GM12878 (cell line): ENCODE measurements at regions not wholly inside any gene's neighbourhood (a gene's known extent, or its start where the extent isn't known, plus 50 kb on each side); places are given as distances from the start of the nearest gene placed in this dataset.

Experiments used
- ATAC-seq: fragments of 200-7000 bp; cut with Tn5 transposase; 3 replicates; pipeline ENCODE4 v1.9.1; 2020; ENCODE audit warnings: mild to moderate bottlenecking, moderate library complexity
- BruUV-seq: library from RNA; stranded (reverse); fragments of 400-500 nt; replicated peaks from 2 replicates; lab custom pipeline; 2021; lab: Mats Ljungman, UMichigan
- CTCF ChIA-PET: fragments of 300-600 bp; sonication (Branson Sonifier 250); formaldehyde crosslinking; extraction: SDS; loops from one replicate; lab custom pipeline; 2021; ENCODE audit warnings: inconsistent platforms; lab: Yijun Ruan, JAX
- POLR2A ChIA-PET: fragments of 350-600 bp; formaldehyde crosslinking; extraction: SDS; loops from one replicate; lab custom pipeline; 2021; ENCODE audit warnings: inconsistent platforms; lab: Charles Lee
- RAD21 ChIA-PET: fragments of 300-600 bp; sonication (Branson Sonifier 250); formaldehyde crosslinking; loops from one replicate; lab custom pipeline; 2023; ENCODE audit warnings: antibody characterized with exemption; ENCODE audit not compliant: unreplicated experiment; lab: Charles Lee
- SMC1A ChIA-PET: fragments of 300-600 bp; sonication (Branson Sonifier 250); formaldehyde crosslinking; loops from one replicate; lab custom pipeline; 2023; ENCODE audit not compliant: unreplicated experiment, uncharacterized antibody; lab: Charles Lee
- DNase-seq: peaks from one replicate; pipeline ENCODE4 v3.0.0-alpha.2; 2011; ENCODE audit warnings: low read depth, low spot score
- FAIRE-seq: peaks from 3 replicates; lab custom pipeline; 2011; peaks lifted over from hg19 to GRCh38; lab: Jason Lieb, UNC
- H2AFZ ChIP-seq: 2 replicates; pipeline ENCODE4 v1.6.0; 2011; ENCODE audit warnings: low read depth, low read length, control low read depth; ENCODE audit not compliant: control insufficient read depth
- H3K27ac ChIP-seq: 2 replicates; pipeline ENCODE4 v1.5.1; 2011; ENCODE audit warnings: control low read depth; ENCODE audit not compliant: control insufficient read depth, insufficient read depth
- H3K27me3 ChIP-seq, 2 experiments: replicated peaks in 1 of 2; 2 replicates each; pipeline versions ENCODE4 v1.6.0 to v1.6.1; 2011; ENCODE audit warnings: low read length in 1 of 2; ENCODE audit not compliant: control insufficient read depth in 2 of 2, insufficient read depth in 2 of 2
- H3K36me3 ChIP-seq, 2 experiments: 2 replicates each; pipeline ENCODE4 v1.5.1; 2011; ENCODE audit warnings: low read length in 1 of 2; ENCODE audit not compliant: control insufficient read depth in 2 of 2, insufficient read depth in 2 of 2
- H3K4me1 ChIP-seq: 2 replicates; pipeline ENCODE4 v1.6.1; 2011; ENCODE audit warnings: mild to moderate bottlenecking, low read length, moderate library complexity, mixed read lengths; ENCODE audit not compliant: control insufficient read depth, insufficient read depth
- H3K4me2 ChIP-seq: 2 replicates; pipeline ENCODE4 v1.6.0; 2011; ENCODE audit warnings: control low read depth; ENCODE audit not compliant: control insufficient read depth, insufficient read depth
- H3K4me3 ChIP-seq: fragments of 200-600 bp; sonication (generic); 2 replicates; pipeline ENCODE4 v1.5.1; 2016
- H3K79me2 ChIP-seq: 2 replicates; pipeline ENCODE4 v1.6.0; 2011; ENCODE audit warnings: low read length; ENCODE audit not compliant: control insufficient read depth, insufficient read depth
- H3K9ac ChIP-seq: 2 replicates; pipeline ENCODE4 v1.8.0; 2011; ENCODE audit warnings: low read length, control low read depth, mixed read lengths; ENCODE audit not compliant: control insufficient read depth, insufficient read depth
- H3K9me3 ChIP-seq: replicated peaks from 3 replicates; pipeline ENCODE4 v1.5.1; 2011; ENCODE audit warnings: mild to moderate bottlenecking, low read length; ENCODE audit not compliant: control insufficient read depth, insufficient read depth
- H4K20me1 ChIP-seq: 2 replicates; pipeline ENCODE4 v1.6.0; 2011; ENCODE audit not compliant: control insufficient read depth, insufficient read depth
- CREB1 ChIP-seq: IDR thresholded peaks from 2 replicates; pipeline ENCODE4 v1.6.1; 2012; ENCODE audit warnings: low read depth, mild to moderate bottlenecking, inconsistent platforms
- IKZF1 ChIP-seq: fragments of 450-650 bp; conservative IDR thresholded peaks from 2 replicates; pipeline ENCODE4 v1.6.1; 2017; ENCODE audit warnings: antibody characterized with exemption, mild to moderate bottlenecking
- IKZF2 ChIP-seq, 2 experiments: fragments of 450-650 bp; IDR thresholded peaks; 2 replicates each; pipeline ENCODE4 v1.6.1; 2017; ENCODE audit warnings: mild to moderate bottlenecking in 2 of 2, moderate library complexity in 2 of 2
- NFYB ChIP-seq: IDR thresholded peaks from 2 replicates; pipeline ENCODE4 v1.6.1; 2011; ENCODE audit warnings: low read depth, mild to moderate bottlenecking, low read length, improper control_type of control experiment, moderate library complexity; ENCODE audit not compliant: insufficient read depth
- POLR2A ChIP-seq: IDR thresholded peaks from 2 replicates; pipeline ENCODE4 v1.6.1; 2011; ENCODE audit warnings: low read depth, mild to moderate bottlenecking, low read length
- SIX5 ChIP-seq: IDR thresholded peaks from 2 replicates; pipeline ENCODE4 v1.6.1; 2011; ENCODE audit warnings: mild to moderate bottlenecking, low read depth, low read length, moderate library complexity; ENCODE audit not compliant: severe bottlenecking
- SREBF1 ChIP-seq: IDR thresholded peaks from 2 replicates; pipeline ENCODE4 v1.6.1; 2012; ENCODE audit warnings: mild to moderate bottlenecking, low read length
- TBL1XR1 ChIP-seq: IDR thresholded peaks from 2 replicates; pipeline ENCODE4 v1.6.1; 2012; ENCODE audit warnings: low read depth, low read length, improper control_type of control experiment
- TCF12 ChIP-seq: IDR thresholded peaks from 2 replicates; pipeline ENCODE4 v1.6.1; 2011; ENCODE audit warnings: low read depth, mild to moderate bottlenecking, low read length
- WGBS: methylation state at CpG from one replicate; pipeline ENCODE4 v1.1.6; 2016; ENCODE audit warnings: low lambda C conversion rate; ENCODE audit not compliant: insufficient replicate concordance, insufficient coverage; ENCODE audit errors: missing lambda C conversion rate; 5-methylcytosine and 5-hydroxymethylcytosine counted together
- in situ Hi-C: fragments of 300-500 bp; cut with MboI; formaldehyde crosslinking; loops from 9 replicates; pipeline ENCODE4 v1.14.3; 2018; ENCODE audit warnings: mixed read lengths
- intact Hi-C: fragments of 100-400 bp; cut with micrococcal nuclease; formaldehyde crosslinking; loops from one replicate; pipeline ENCODE4 v1.14.2; 2022; ENCODE audit not compliant: unreplicated experiment
- TF ChIP-seq, protein P1 (sequence below): fragments of 450-650 bp; formaldehyde crosslinking; IDR thresholded peaks from 2 replicates; pipeline ENCODE4 v1.4.0; 2020; ENCODE audit warnings: mild to moderate bottlenecking, moderate library complexity
- TF ChIP-seq, protein P2 (sequence below): IDR thresholded peaks from 2 replicates; pipeline ENCODE4 v1.6.1; 2012; ENCODE audit warnings: mild to moderate bottlenecking, low read depth, low read length

DNA sequence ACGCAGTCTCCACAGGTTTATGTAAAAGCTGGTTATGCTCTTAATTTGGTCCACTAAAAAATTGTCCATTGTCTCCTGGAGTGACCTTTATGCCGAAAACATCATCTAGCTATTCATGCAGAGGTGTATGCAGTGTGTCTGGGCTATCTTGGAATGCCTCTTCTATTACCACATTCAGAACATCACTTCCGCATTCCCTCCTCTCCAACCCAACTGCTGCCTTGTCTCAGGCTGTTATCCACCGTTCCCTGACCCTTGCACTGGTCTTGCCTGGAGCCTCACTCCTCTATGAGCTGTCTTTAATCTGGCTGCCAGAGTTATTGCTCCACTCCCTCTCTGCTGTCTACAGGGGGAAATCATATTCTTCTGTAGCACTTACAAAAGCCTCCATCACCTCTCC is 214.1 kb upstream of the ANKRD55 start:
- Histone ChIP-seq H3K4me2 (no peak overlapping the region), H3K27ac (no peak overlapping the region), H2AFZ (no peak overlapping the region), H3K4me3 (no peak overlapping the region), H3K36me3 (no peaks in the 10 kb centered on the region), H3K9ac (no peak overlapping the region), H3K9me3 (no peaks in the 10 kb centered on the region), H3K27me3 (no peaks in the 10 kb centered on the region), H3K79me2 (no peaks in the 10 kb centered on the region), H4K20me1 (no peaks in the 10 kb centered on the region), H3K4me1 (no peaks in the 10 kb centered on the region)
- ChIA-PET POLR2A (no interaction called here), RAD21 (no interaction called here), CTCF (interaction anchor here (1.7 to 2.0 kb wide), 2 partner anchors 34 to 35 kb away, joined by 4 read pairs; no protein-coding TSS in a partner anchor), SMC1A (interaction anchor here (0.7 kb wide), 2 partner anchors 150 to 174 kb away, joined by 3 read pairs; no protein-coding TSS in a partner anchor)
- TF ChIP-seq CREB1 = no peak
- no peak for TF ChIP-seq SREBF1
- no peak for TF ChIP-seq SIX5
- no peak for TF ChIP-seq TBL1XR1
- no peak for TF ChIP-seq IKZF1
- no peak for TF ChIP-seq IKZF2 (IDR thresholded peaks at IDR 0.05)
- no peak for TF ChIP-seq POLR2A
- in situ Hi-C loops (no loop called here), intact Hi-C loops (no loop called here)
- no peak for ATAC-seq
- WGBS = 60% methylated on average over 4 of the region's 4 CpGs
- FAIRE-seq = no peak
- no TSS peak for BruUV-seq
- DNase-seq = no peak

DNA sequence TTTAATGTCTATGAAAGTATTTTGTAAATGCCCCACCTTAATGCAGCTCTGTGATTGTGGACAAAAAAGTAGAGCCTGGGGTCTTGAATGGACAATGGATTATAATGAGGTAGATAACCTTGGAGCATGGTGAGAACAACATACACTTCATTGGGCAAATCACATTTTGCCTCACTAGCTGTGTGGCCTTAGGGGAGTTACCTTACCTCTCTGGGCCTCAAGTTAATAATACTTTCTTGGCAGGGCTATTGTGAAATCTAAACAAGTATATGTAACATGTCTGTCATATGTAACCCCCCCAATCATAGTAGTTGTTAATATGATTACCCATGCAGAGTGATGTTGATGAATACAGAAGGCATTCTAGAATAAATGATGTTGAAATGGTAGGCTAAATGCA is 213.6 kb upstream of the ANKRD55 start:
- ATAC-seq (no peak), DNase-seq (no peak), FAIRE-seq (no peak)
- Histone ChIP-seq H3K4me3 (no peak overlapping the region), H3K27ac (no peak overlapping the region), H3K9ac (no peak overlapping the region), H2AFZ (no peak overlapping the region), H3K36me3 (no peaks in the 10 kb centered on the region), H3K4me1 (no peaks in the 10 kb centered on the region), H3K4me2 (no peak overlapping the region), H3K9me3 (no peaks in the 10 kb centered on the region), H3K79me2 (no peaks in the 10 kb centered on the region), H4K20me1 (no peaks in the 10 kb centered on the region), H3K27me3 (no peaks in the 10 kb centered on the region)
- ChIA-PET CTCF (interaction anchor here (1.7 to 2.0 kb wide), 2 partner anchors 34 to 35 kb away, joined by 4 read pairs; no protein-coding TSS in a partner anchor), RAD21 (no interaction called here), POLR2A (no interaction called here), SMC1A (interaction anchor here (0.7 to 1.2 kb wide), 3 partner anchors 14 to 173 kb away, joined by 3 read pairs; no protein-coding TSS in a partner anchor)
- intact Hi-C loops = no loop called here
- BruUV-seq = no TSS peak
- in situ Hi-C loops = no loop called here
- TF ChIP-seq, protein P1, sequence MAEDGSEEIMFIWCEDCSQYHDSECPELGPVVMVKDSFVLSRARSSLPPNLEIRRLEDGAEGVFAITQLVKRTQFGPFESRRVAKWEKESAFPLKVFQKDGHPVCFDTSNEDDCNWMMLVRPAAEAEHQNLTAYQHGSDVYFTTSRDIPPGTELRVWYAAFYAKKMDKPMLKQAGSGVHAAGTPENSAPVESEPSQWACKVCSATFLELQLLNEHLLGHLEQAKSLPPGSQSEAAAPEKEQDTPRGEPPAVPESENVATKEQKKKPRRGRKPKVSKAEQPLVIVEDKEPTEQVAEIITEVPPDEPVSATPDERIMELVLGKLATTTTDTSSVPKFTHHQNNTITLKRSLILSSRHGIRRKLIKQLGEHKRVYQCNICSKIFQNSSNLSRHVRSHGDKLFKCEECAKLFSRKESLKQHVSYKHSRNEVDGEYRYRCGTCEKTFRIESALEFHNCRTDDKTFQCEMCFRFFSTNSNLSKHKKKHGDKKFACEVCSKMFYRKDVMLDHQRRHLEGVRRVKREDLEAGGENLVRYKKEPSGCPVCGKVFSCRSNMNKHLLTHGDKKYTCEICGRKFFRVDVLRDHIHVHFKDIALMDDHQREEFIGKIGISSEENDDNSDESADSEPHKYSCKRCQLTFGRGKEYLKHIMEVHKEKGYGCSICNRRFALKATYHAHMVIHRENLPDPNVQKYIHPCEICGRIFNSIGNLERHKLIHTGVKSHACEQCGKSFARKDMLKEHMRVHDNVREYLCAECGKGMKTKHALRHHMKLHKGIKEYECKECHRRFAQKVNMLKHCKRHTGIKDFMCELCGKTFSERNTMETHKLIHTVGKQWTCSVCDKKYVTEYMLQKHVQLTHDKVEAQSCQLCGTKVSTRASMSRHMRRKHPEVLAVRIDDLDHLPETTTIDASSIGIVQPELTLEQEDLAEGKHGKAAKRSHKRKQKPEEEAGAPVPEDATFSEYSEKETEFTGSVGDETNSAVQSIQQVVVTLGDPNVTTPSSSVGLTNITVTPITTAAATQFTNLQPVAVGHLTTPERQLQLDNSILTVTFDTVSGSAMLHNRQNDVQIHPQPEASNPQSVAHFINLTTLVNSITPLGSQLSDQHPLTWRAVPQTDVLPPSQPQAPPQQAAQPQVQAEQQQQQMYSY (CRISPR knock-in tag) = no peak
- TF ChIP-seq, protein P2, sequence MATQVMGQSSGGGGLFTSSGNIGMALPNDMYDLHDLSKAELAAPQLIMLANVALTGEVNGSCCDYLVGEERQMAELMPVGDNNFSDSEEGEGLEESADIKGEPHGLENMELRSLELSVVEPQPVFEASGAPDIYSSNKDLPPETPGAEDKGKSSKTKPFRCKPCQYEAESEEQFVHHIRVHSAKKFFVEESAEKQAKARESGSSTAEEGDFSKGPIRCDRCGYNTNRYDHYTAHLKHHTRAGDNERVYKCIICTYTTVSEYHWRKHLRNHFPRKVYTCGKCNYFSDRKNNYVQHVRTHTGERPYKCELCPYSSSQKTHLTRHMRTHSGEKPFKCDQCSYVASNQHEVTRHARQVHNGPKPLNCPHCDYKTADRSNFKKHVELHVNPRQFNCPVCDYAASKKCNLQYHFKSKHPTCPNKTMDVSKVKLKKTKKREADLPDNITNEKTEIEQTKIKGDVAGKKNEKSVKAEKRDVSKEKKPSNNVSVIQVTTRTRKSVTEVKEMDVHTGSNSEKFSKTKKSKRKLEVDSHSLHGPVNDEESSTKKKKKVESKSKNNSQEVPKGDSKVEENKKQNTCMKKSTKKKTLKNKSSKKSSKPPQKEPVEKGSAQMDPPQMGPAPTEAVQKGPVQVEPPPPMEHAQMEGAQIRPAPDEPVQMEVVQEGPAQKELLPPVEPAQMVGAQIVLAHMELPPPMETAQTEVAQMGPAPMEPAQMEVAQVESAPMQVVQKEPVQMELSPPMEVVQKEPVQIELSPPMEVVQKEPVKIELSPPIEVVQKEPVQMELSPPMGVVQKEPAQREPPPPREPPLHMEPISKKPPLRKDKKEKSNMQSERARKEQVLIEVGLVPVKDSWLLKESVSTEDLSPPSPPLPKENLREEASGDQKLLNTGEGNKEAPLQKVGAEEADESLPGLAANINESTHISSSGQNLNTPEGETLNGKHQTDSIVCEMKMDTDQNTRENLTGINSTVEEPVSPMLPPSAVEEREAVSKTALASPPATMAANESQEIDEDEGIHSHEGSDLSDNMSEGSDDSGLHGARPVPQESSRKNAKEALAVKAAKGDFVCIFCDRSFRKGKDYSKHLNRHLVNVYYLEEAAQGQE = no peak
- TF ChIP-seq TCF12 = no peak
- no peak for TF ChIP-seq NFYB
